Osteoblast (primary cell): ENCODE measurements at regions not wholly inside any gene's neighbourhood (a gene's known extent, or its start where the extent isn't known, plus 50 kb on each side); places are given as distances from the start of the nearest gene placed in this dataset.

ENCODE experiments used
- DNase-seq: peaks from one replicate; pipeline ENCODE4 v3.0.0; 2011; ENCODE audit warnings: low spot score, mixed read lengths; ENCODE audit not compliant: insufficient read length; ENCODE audit errors: missing footprints
- H2AFZ ChIP-seq: 2 replicates; pipeline ENCODE4 v1.6.0; 2011; ENCODE audit warnings: mild to moderate bottlenecking, low read length
- H3K27ac ChIP-seq: 2 replicates; pipeline ENCODE4 v1.5.1; 2011; ENCODE audit warnings: mild to moderate bottlenecking, low read depth, low read length, moderate library complexity
- H3K27me3 ChIP-seq: 2 replicates; pipeline ENCODE4 v1.6.0; 2012; ENCODE audit warnings: mild to moderate bottlenecking, control low read depth, inconsistent platforms, low read length, moderate library complexity; ENCODE audit not compliant: insufficient read depth
- H3K36me3 ChIP-seq: 2 replicates; pipeline ENCODE4 v1.5.1; 2011; ENCODE audit warnings: mild to moderate bottlenecking, low read length, control low read depth, moderate library complexity; ENCODE audit not compliant: insufficient read depth
- H3K4me1 ChIP-seq: 2 replicates; pipeline ENCODE4 v1.5.1; 2011; ENCODE audit warnings: mild to moderate bottlenecking, low read length, control low read depth, moderate library complexity; ENCODE audit not compliant: insufficient read depth
- H3K4me2 ChIP-seq: 2 replicates; pipeline ENCODE4 v1.6.0; 2011; ENCODE audit warnings: mild to moderate bottlenecking, low read length; ENCODE audit not compliant: insufficient read depth
- H3K4me3 ChIP-seq: fragments of 200-600 bp; sonication (generic); 3 replicates; pipeline ENCODE4 v1.5.1; 2012; ENCODE audit warnings: mild to moderate bottlenecking, low read length, inconsistent platforms; ENCODE audit not compliant: insufficient read depth
- H3K79me2 ChIP-seq: 2 replicates; pipeline ENCODE4 v1.6.0; 2012; ENCODE audit warnings: mild to moderate bottlenecking, low read length, control low read depth, inconsistent platforms; ENCODE audit not compliant: insufficient read depth
- H3K9me3 ChIP-seq: 2 replicates; pipeline ENCODE4 v1.5.1; 2011; ENCODE audit warnings: low read depth, low read length, control low read depth
- H4K20me1 ChIP-seq: 2 replicates; pipeline ENCODE4 v1.6.0; 2012; ENCODE audit warnings: mild to moderate bottlenecking, low read length, control low read depth; ENCODE audit not compliant: insufficient read depth
- TF ChIP-seq, protein P1 (sequence below): IDR thresholded peaks from 2 replicates; pipeline ENCODE4 v1.5.1; 2011; ENCODE audit warnings: mild to moderate bottlenecking, low read depth, low read length, moderate library complexity; ENCODE audit errors: extremely low read depth

DNA sequence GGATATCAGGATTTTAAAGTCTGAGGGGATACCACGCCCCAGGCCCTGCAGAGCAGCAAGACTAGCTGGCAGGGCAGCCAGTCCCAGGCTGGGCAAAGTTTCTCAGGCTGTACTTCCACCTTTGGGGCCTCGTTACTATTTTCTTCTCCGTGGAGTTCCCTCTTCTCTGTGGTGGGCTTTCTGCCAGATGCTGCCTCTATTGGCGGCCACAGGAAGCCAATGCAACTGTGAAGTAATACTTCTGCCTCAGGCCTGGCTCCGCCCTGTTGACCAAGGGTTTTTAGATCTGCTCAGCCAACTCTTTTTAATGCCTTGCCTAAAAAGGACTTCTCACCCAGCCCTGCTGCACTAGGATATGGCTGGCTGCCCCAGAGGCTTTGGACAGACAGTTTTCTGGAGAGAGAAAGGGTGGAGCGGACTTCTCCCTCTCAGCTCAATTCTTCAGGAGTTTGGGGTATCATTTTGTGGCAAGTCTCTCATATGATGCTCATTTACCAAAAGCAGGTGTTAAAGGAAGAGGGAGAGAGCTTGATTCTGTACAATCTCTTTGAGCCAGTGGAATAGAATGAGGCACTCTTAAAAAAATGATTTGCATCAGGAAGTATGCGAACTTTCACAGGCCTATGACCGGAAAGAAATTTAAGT, 67.4 kb downstream of the HHEX start:
- Histone ChIP-seq H3K36me3 (no peaks in the 10 kb centered on the region), H3K27me3 (no peaks in the 10 kb centered on the region), H3K4me2 (peak overlapping the region; percentile 40), H3K4me3 (no peak overlapping the region), H3K4me1 (peaks cover 22% of the 10 kb centered on the region), H4K20me1 (no peaks in the 10 kb centered on the region), H2AFZ (peak overlapping the region; percentile 84), H3K9me3 (no peaks in the 10 kb centered on the region), H3K27ac (no peak overlapping the region), H3K79me2 (no peaks in the 10 kb centered on the region)
- peak; percentile 69 for DNase-seq
- TF ChIP-seq, protein P1, sequence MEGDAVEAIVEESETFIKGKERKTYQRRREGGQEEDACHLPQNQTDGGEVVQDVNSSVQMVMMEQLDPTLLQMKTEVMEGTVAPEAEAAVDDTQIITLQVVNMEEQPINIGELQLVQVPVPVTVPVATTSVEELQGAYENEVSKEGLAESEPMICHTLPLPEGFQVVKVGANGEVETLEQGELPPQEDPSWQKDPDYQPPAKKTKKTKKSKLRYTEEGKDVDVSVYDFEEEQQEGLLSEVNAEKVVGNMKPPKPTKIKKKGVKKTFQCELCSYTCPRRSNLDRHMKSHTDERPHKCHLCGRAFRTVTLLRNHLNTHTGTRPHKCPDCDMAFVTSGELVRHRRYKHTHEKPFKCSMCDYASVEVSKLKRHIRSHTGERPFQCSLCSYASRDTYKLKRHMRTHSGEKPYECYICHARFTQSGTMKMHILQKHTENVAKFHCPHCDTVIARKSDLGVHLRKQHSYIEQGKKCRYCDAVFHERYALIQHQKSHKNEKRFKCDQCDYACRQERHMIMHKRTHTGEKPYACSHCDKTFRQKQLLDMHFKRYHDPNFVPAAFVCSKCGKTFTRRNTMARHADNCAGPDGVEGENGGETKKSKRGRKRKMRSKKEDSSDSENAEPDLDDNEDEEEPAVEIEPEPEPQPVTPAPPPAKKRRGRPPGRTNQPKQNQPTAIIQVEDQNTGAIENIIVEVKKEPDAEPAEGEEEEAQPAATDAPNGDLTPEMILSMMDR, result peak; percentile 13

DNA sequence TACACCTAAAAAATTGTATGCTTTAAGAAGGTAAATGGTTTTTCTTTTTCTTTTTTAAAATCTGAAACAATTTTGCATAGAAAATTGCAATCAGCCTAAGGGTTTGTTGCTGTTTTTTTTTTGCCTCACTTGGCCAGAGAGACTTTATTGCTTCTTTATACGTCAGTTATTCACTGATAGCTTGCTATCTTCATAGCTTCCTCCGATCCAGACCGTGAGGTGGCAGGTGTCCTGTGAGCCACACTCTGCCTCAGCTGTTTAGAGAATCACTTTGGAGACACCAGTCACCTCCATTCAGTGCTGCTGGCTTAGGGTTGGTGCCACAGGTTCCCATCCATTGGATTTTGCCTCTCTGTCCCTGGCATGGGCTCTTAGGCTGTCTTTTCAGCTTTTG, 68.0 kb downstream of the HHEX start:
- H3K27ac ChIP-seq, result no peak overlapping the region

DNA sequence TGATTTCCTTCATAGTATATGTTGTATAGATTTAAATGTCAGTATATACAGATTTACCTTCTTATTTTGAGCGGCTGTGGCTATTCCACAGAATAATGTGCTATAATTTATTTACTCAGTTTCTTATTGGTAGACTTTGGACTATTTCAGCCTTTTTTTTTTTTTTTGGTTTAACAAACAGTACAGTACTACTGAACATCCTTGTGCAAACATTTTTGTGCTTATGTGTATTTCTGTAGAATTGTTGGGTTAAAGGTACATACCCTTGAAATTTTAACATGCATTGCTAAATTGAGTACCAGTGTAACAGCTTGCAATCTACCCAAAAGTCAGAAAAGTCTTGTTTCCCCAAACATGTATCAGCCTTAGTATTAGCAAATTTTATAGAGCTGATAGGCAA, 68.8 kb downstream of the HHEX start:
- no peaks in the 10 kb centered on the region for H3K9me3 ChIP-seq
- no peak overlapping the region for H3K4me3 ChIP-seq
- no peak overlapping the region for H3K4me2 ChIP-seq
- H3K27ac ChIP-seq, result no peak overlapping the region
- peaks cover 22% of the 10 kb centered on the region for H3K4me1 ChIP-seq
- no peaks in the 10 kb centered on the region for H3K79me2 ChIP-seq
- H4K20me1 ChIP-seq, result no peaks in the 10 kb centered on the region
- no peak overlapping the region for H2AFZ ChIP-seq
- TF ChIP-seq, protein P1, result no peak
- DNase-seq, result no peak
- no peaks in the 10 kb centered on the region for H3K36me3 ChIP-seq
- no peaks in the 10 kb centered on the region for H3K27me3 ChIP-seq

More for the DNA sequence above, 68.0 kb downstream of the HHEX start:
- peak; percentile 37 for DNase-seq
- Histone ChIP-seq H4K20me1 (no peaks in the 10 kb centered on the region), H3K9me3 (no peaks in the 10 kb centered on the region), H2AFZ (peak overlapping the region; percentile 84), H3K4me3 (no peak overlapping the region), H3K27me3 (no peaks in the 10 kb centered on the region), H3K79me2 (no peaks in the 10 kb centered on the region), H3K4me1 (peaks cover 22% of the 10 kb centered on the region), H3K4me2 (no peak overlapping the region), H3K36me3 (no peaks in the 10 kb centered on the region)
- TF ChIP-seq, protein P1, result no peak

DNA sequence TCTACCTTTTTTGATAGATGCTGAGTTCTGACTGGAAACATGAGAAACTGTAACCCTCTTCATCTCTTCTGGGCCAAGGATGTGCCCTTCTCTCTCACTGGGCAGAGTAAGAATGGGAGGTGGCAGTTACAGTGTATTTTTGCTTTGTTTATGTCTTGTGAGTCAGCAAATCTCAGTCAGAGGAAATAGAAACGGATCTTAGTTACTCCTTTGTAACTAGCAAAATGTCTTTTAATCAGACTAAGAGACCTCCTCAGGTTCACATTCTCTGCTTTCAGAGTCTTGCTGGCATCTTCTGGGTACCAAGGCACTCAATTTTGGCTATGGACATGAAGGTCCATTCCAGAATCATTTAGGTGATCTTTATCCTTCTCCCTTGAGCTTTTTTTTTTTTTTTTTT, 70.9 kb downstream of the HHEX start:
- peak overlapping the region; percentile 88 for H3K4me2 ChIP-seq
- H3K79me2 ChIP-seq, result no peaks in the 10 kb centered on the region
- H3K36me3 ChIP-seq, result no peaks in the 10 kb centered on the region
- H3K4me1 ChIP-seq, result peaks cover 22% of the 10 kb centered on the region
- H3K9me3 ChIP-seq, result no peaks in the 10 kb centered on the region
- TF ChIP-seq, protein P1, result no peak
- H2AFZ ChIP-seq, result peak overlapping the region; percentile 88
- peak overlapping the region; percentile 61 for H3K27ac ChIP-seq
- no peak overlapping the region for H3K4me3 ChIP-seq
- H3K27me3 ChIP-seq, result no peaks in the 10 kb centered on the region
- no peaks in the 10 kb centered on the region for H4K20me1 ChIP-seq
- no peak for DNase-seq
